OCI-LY1 (cell line): ENCODE measurements at regions not wholly inside any gene's neighbourhood (a gene's known extent, or its start where the extent isn't known, plus 50 kb on each side); places are given as distances from the start of the nearest gene placed in this dataset.
"Not testable (repeated sequence)": the region's sequence is repeated elsewhere in the genome, so short reads cannot be mapped to it uniquely, and the experiment has no call there.

Experiments used
- CTCF ChIP-seq: fragments of 200-600 bp; sonication (generic), shearing (Covaris generic); IDR thresholded peaks from 2 replicates; pipeline ENCODE4 v1.5.1; 2017; ENCODE audit warnings: mild to moderate bottlenecking, antibody characterized with exemption, low read length, moderate library complexity, mixed read lengths
- EZH2 ChIP-seq: fragments of 200-600 bp; sonication (generic), shearing (Covaris generic); IDR thresholded peaks from 2 replicates; pipeline ENCODE4 v1.8.0; 2017; ENCODE audit warnings: borderline replicate concordance, mixed run types, mild to moderate bottlenecking, antibody characterized with exemption, low read length, moderate library complexity, mixed read lengths

- not testable (repeated sequence) for TF ChIP-seq CTCF, EZH2
Measured at GRCh38 chr2:132039609-132040236, 122.0 kb downstream of the ANKRD30BL start.
